ENCODE measurements at regions not wholly inside any gene's neighbourhood (a gene's known extent, or its start where the extent isn't known, plus 50 kb on each side); places are given as distances from the start of the nearest gene placed in this dataset.
"Not testable (repeated sequence)": the region's sequence is repeated elsewhere in the genome, so short reads cannot be mapped to it uniquely, and the experiment has no call there.

DNA sequence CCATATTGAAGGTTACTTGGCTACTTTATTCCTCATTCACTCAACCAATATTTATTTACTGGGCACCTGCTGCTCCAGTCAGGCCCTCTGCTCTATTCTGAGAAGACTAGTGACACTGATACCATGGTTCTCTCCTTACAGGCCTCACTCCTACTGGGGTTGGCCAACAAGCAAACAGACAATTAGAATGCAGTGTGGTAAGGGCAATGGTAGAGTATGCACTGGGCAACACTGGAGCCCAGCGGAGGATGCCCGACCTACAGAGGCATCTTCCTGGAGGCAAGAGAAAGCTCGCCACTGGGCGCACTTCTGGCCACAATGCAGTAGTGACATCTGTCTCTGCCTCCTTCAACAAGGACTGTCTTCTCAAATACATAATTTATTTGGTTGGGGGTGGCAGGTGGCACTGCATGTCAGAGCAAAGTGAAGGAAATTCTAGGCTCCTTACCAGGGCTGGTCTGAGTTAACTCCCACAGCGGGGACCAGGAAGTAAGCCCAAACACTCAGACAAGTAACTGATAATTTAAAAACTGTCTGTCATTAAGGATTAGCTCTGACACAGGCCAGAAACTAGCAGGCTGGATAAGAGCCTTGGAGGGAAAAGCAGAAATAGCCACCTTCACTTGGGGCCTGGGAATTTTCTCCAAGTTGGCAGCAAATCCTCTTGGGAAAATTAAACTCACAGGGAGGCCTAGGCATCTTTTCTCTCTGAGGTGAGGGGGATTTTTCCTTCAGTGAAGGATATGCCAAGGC, 150.7 kb upstream of the EOLA2 start:
- DNase-seq (ENCODE audit: low spot score): no peak
- Histone ChIP-seq H3K36me3 (replicated peaks; ENCODE audit: insufficient read depth, low read depth) (no peaks in the 10 kb centered on the region), H3K4me2 (no peak overlapping the region), H3K27me3 (no peaks in the 10 kb centered on the region), H4K20me1 (ENCODE audit: insufficient read depth, poor library complexity, severe bottlenecking) (no peaks in the 10 kb centered on the region), H3K9me3 (ENCODE audit: low read depth) (no peaks in the 10 kb centered on the region), H2AFZ (no peak overlapping the region), H3K9me2 (replicated peaks; ENCODE audit: insufficient read depth) (no peaks in the 10 kb centered on the region), H3K4me3 (no peak overlapping the region), H3K4me1 (ENCODE audit: insufficient read depth) (no peaks in the 10 kb centered on the region), H3K27ac (no peak overlapping the region), H3K79me2 (no peaks in the 10 kb centered on the region)
- TF ChIP-seq EZH2phosphoT487 (IDR thresholded peaks at IDR 0.05; ENCODE audit: low read depth, severe bottlenecking, unreplicated experiment) (no peak), CTCF (IDR thresholded peaks at IDR 0.05; ENCODE audit: poor library complexity) (no peak), EZH2 (IDR thresholded peaks at IDR 0.05; ENCODE audit: borderline replicate concordance) (no peak)
- WGBS (ENCODE audit: low lambda C conversion rate, missing lambda C conversion rate): 83% methylated on average over 5 of the region's 5 CpGs

DNA sequence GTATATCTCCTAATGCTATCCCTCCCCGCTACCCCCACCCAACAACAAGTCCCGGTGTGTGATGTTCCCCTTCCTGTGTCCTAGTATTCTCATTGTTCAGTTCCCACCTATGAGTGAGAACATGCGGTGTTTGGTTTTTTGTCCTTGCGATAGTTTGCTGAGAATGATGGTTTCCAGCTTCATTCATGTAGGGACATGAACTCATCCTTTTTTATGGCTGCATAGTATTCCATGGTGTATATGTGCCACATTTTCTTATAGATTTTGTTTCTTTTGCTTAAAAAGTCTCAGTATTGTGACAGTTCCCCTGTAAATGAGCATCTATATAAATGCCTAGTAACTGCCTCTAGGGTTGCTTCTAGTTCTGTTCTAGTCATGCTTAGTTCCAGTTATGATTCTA, 153.0 kb upstream of the EOLA2 start:
- H3K9me3 ChIP-seq (ENCODE audit: low read depth); H4K20me1 ChIP-seq (ENCODE audit: insufficient read depth, poor library complexity, severe bottlenecking); DNase-seq (ENCODE audit: low spot score); H3K27me3 ChIP-seq; H3K27ac ChIP-seq; H2AFZ ChIP-seq; H3K36me3 ChIP-seq (replicated peaks; ENCODE audit: insufficient read depth, low read depth); H3K79me2 ChIP-seq; H3K4me1 ChIP-seq (ENCODE audit: insufficient read depth); H3K4me3 ChIP-seq; H3K9me2 ChIP-seq (replicated peaks; ENCODE audit: insufficient read depth); H3K4me2 ChIP-seq: not testable (repeated sequence)
- 87% methylated on average over 4 of the region's 4 CpGs for WGBS (ENCODE audit: low lambda C conversion rate, missing lambda C conversion rate)

GRCh38 chrX:150092549-150092948, 154.3 kb upstream of the EOLA2 start:
- no peak overlapping the region for H3K4me3 ChIP-seq
- no peaks in the 10 kb centered on the region for H4K20me1 ChIP-seq (ENCODE audit: insufficient read depth, poor library complexity, severe bottlenecking)
- H3K9me2 ChIP-seq (replicated peaks; ENCODE audit: insufficient read depth): no peaks in the 10 kb centered on the region
- H3K27me3 ChIP-seq: no peaks in the 10 kb centered on the region
- H3K36me3 ChIP-seq (replicated peaks; ENCODE audit: insufficient read depth, low read depth): no peaks in the 10 kb centered on the region
- DNase-seq (ENCODE audit: low spot score): no peak
- 58% methylated on average over 4 of the region's 4 CpGs for WGBS (ENCODE audit: low lambda C conversion rate, missing lambda C conversion rate)
- no peak overlapping the region for H3K4me2 ChIP-seq
- no peak overlapping the region for H3K27ac ChIP-seq
- H3K9me3 ChIP-seq (ENCODE audit: low read depth): no peaks in the 10 kb centered on the region
- H3K79me2 ChIP-seq: no peaks in the 10 kb centered on the region
- no peak overlapping the region for H2AFZ ChIP-seq
- no peak for TF ChIP-seq EZH2phosphoT487 (IDR thresholded peaks at IDR 0.05; ENCODE audit: low read depth, severe bottlenecking, unreplicated experiment)
- no peak for TF ChIP-seq EZH2 (IDR thresholded peaks at IDR 0.05; ENCODE audit: borderline replicate concordance)
- no peak for TF ChIP-seq CTCF (IDR thresholded peaks at IDR 0.05; ENCODE audit: poor library complexity)
- no peaks in the 10 kb centered on the region for H3K4me1 ChIP-seq (ENCODE audit: insufficient read depth)

DNA sequence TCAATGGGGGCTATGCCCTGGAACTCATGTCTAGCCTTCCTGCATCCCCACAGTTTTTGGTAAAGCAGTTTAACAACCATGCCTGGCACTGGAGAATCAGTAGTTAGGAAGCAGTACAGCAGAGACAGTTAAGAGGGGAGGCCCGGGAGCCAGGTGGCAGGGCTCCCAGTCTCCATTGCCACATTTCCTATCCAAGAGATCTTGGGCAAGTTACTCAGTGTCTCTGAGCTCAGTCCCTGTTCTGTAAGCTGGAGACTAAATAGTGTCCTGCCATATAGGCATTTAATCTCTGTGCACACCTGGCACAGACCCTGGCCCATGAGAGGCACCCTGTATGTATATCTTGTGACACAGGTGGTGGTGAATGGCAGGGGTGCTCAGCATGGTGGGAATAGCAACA, 156.1 kb upstream of the EOLA2 start:
- Histone ChIP-seq H4K20me1 (ENCODE audit: insufficient read depth, poor library complexity, severe bottlenecking) (no peaks in the 10 kb centered on the region), H3K4me1 (ENCODE audit: insufficient read depth) (no peaks in the 10 kb centered on the region), H3K9me2 (replicated peaks; ENCODE audit: insufficient read depth) (no peaks in the 10 kb centered on the region), H3K4me2 (no peak overlapping the region), H3K9me3 (ENCODE audit: low read depth) (no peaks in the 10 kb centered on the region), H3K36me3 (replicated peaks; ENCODE audit: insufficient read depth, low read depth) (no peaks in the 10 kb centered on the region), H3K4me3 (no peak overlapping the region), H3K27me3 (no peaks in the 10 kb centered on the region), H2AFZ (no peak overlapping the region), H3K27ac (no peak overlapping the region), H3K79me2 (no peaks in the 10 kb centered on the region)
- DNase-seq (ENCODE audit: low spot score): no peak
- WGBS (ENCODE audit: low lambda C conversion rate, missing lambda C conversion rate): 63% methylated on average over 1 of the region's 1 CpG
- TF ChIP-seq CTCF (IDR thresholded peaks at IDR 0.05; ENCODE audit: poor library complexity): no peak
- no peak for TF ChIP-seq EZH2phosphoT487 (IDR thresholded peaks at IDR 0.05; ENCODE audit: low read depth, severe bottlenecking, unreplicated experiment)
- no peak for TF ChIP-seq EZH2 (IDR thresholded peaks at IDR 0.05; ENCODE audit: borderline replicate concordance)
